Activated gamma-delta T cell (primary cell): ENCODE measurements at regions not wholly inside any gene's neighbourhood (a gene's known extent, or its start where the extent isn't known, plus 50 kb on each side); places are given as distances from the start of the nearest gene placed in this dataset.

Source experiments
- DNase-seq: peaks from one replicate; lab custom pipeline; 2025; lab: John Stamatoyannopoulos, UW

DNA sequence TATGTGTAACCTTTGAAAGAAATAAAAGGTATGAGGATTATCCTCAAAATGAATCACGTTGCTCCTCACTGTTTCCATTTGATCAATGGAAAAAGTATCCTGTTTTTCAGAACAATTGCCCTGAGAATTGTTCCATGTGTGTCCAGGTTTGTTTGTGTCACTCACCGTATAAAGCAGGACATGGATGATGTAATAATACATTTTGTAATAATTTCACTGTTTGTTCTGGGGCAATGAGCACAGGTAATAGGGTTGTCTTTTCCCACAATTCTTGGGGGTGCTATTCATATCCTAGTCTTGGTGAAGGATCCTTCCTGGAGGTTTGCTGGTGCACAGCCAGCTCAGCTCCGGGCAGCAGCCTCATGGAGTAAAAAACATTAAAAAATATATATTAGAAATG lies 510.8 kb upstream of the MCTP2 start:
- DNase-seq, result no peak

GRCh38 chr15:93719921-93720351 lies 511.4 kb upstream of the MCTP2 start:
- no peak for DNase-seq

- no peak for DNase-seq
These were observed 514.6 kb upstream of the MCTP2 start for GRCh38 chr15:93716615-93717231.

GRCh38 chr15:93709708-93710107 lies 521.7 kb upstream of the MCTP2 start:
- DNase-seq, result no peak

GRCh38 chr15:93708724-93709445 lies 522.5 kb upstream of the MCTP2 start:
- no peak for DNase-seq

DNA sequence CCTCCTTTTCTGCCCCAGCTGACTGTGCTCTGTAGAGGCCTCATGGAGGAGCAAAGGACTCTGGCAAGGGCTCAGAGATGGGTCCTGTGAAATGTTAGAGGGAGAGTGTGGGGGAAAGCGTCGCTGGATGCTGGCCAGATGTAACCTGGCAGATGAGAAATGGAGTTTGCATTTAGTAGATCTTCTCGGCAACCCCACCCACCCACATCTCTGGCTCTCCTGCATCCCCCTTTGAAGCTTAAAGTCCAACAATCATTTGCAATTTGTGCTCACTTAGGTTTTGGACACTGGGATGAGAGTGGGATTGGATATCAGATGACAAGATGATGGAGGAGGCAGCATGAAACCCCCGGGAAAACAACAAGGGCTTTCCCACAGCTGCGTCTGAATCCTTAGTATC lies 523.6 kb upstream of the MCTP2 start:
- DNase-seq, result no peak

DNA sequence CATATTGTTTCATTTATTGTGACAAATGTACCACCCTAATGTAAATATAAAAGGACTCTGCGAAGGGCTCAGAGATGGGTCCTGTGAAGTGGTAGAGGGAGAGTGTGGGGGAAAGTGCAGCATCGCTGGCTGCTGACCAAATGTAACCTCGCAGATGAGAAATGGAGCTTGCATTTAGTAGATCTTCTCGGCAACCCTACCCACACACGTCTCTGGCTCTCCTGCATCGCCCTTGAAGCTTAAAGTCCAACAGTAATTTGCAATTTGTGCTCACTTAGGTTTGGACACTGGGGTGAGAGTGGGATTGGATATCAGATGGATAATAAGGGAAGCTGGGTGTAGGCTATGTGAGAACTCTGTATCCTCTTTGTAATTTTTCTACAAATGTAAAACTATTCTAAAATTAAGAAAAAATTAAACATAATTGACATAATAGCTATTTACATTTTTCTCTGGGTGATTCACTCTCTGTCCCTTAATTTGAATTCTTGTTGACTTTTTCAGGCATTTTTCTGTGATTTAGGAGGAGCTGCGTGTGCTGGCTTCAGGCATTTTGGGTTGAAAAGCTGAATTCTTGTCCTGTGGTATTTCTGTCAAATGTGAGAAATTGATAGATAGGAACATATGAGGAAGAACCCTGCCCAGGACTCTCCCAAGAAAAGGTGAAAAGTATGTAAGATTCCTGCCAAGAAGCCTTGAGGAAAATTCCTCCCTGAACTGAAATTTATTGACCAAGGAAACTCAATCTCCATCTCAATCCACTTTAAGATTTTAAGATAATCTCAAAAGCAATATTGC lies 524.7 kb upstream of the MCTP2 start:
- no peak for DNase-seq

GRCh38 chr15:93705753-93706455 lies 525.5 kb upstream of the MCTP2 start:
- no peak for DNase-seq

DNA sequence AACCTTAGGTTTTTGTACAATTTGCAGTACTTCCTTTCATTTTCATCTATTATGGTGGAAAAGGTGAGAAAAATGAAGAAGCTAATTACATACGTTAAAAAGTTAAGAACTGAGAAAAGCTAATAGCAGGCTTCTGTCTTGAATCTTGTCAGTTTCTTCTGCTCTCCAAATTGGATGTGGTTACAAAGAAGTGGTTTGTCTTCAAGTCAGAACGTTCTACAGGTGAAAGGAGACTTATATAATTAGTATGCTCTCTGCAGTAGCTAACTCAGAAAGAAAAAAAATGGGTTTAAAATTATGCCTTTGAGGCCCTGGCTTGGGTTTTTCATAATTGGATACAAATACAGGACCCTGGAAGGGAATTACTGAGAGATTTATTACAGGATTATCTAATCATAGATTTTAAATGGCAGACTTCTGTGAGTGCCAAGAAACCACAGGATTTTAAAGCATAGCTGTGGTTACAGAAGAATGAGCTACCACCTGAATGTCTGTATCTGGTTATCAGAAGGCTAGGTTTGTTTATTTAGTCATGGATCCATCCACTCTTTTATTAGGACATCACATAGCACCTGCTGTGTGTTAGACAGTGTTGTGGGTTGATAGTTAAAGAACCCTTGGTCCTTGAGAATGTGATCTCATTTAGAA lies 528.1 kb upstream of the MCTP2 start:
- DNase-seq, result no peak

DNA sequence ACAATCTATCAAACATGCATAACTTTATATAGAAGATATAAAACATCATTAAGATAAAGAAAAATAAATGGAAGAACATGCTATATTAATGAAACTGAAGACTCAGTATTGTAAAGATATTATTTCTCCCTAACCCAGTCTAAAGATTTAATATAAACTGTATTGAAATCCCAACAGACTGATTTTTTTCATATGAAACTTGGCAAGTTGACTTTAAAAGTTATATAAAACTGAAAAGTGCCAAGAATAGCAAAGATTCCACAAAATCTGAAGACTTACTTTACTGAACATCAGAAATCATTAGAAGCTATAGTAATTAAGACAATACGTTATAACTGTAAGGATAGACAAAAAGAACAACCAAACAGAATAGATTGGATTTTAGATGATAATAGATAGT lies 531.3 kb upstream of the MCTP2 start:
- DNase-seq, result no peak

- DNase-seq, result no peak
These were observed 537.3 kb upstream of the MCTP2 start for GRCh38 chr15:93694033-93694432.

GRCh38 chr15:93683651-93684050 lies 547.7 kb upstream of the MCTP2 start:
- DNase-seq, result no peak

DNA sequence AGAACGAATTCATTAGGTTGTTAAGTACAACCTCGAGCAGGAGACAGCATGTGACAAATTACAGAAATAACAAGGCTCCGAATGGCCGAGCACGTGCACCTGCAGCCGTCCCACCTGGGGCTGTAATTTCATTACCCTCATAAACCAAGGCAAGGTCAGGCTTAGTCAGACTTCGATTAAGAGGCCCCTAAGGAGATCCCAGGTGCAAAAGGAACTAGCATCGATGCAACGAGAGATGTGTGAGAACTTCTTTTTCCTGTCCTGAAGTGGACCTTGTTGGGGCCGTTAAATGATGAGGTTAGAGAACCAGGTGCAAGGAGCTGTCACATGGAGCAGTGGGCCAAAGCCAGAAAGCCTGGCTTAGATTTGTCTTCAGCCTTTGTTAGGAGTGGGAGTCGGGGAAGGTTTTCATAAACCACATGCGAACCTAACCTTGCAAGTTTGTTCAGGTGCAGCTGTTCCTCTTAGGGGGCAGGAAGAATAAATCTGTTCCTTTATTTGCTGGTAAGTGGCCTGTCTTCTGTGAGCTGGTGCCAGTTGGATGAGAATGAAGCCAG lies 559.9 kb upstream of the MCTP2 start:
- no peak for DNase-seq

DNA sequence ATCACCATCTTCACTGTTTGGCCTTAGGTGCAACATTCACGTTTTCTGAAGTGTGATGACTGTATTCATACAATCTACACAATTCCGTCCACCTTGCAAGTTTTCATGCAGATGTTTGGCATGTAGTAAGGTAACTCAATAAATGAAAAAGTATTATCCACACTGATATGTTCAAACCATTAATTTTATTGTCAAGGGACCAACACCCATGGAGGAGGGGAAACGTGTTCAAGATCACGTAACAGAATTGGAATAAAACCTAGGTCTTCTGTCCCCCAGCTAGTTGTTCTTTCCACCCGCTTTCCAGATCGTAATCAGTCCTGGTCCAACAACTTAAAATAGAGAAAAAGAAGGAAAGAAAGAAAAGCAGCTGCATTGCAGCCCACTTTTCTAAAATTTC lies 560.4 kb upstream of the MCTP2 start:
- DNase-seq, result no peak

GRCh38 chr15:93664213-93664956 lies 567.0 kb upstream of the MCTP2 start:
- DNase-seq, result no peak

- no peak for DNase-seq
These were observed 569.0 kb upstream of the MCTP2 start for GRCh38 chr15:93662162-93662885.

DNA sequence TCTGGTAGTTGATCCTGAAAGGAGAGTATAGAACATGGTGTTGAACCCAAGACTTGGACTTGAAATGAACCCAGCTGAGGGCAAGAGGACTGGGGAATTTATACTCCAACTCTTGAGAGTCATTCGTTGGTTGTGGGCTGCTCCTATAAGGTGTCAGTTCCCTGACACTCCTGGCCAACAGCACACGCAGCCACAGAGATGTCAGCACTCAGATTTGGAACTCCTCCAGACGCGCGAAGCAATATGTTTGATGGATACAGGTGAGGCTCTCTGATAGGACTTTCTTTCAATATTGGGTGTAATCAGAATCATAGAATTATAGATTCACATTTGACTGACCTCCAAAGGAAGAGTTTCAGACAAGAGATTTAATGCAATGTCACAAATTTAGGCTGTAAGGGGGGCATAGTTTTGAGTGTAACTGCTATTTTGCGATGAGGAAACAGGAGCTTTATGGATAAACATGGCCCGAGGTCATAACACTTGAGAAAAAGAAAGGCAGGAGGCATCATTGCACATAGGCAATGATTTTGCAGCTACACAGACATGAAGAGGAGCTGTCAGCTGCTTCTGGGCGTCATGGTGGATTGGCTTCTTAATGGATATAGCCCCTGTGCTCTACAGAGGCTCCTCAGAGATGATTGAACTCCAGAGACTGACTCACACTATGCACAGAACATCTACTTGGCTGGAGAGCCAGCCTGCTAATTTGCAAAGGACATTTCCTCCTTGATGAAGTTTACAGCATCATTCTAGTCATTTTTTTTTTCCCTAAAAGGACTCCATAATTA lies 569.2 kb upstream of the RGMA start:
- DNase-seq, result no peak

GRCh38 chr15:93656041-93656440 lies 567.0 kb upstream of the RGMA start:
- no peak for DNase-seq

DNA sequence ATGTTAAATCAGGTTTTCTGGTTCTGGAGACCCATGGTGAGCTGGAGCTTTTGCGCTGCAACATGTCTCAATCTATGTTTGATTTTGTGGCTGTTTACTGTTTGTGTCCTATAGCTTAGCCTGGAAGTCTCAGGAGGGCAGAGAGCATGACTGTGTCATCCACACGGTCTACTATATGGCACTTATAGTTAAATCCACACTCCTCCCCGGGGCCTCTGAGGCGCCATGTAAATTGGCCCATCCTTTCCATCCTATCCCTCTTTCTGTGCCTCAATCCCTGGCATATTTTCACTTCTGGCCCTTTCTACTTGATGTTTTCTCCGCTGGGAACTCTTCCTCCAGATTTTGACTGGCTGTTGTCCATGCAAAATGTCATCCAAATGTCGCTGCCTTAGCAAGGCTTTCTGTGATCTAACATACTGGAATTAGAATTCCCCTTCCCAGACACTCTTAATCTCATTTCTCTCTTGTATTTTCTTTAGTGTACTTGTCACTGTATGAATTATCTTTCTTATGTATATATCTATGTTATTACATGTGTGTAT lies 560.8 kb upstream of the RGMA start:
- DNase-seq, result no peak
